ENCODE measurements at regions not wholly inside any gene's neighbourhood (a gene's known extent, or its start where the extent isn't known, plus 50 kb on each side); places are given as distances from the start of the nearest gene placed in this dataset.

- ATAC-seq, result no peak
- no peak for TF ChIP-seq SNAI2 (CRISPR knock-in tag; IDR thresholded peaks at IDR 0.05)
- no peak for TF ChIP-seq ESRRG (CRISPR knock-in tag; IDR thresholded peaks at IDR 0.05)
- TF ChIP-seq ISL1 (CRISPR knock-in tag; IDR thresholded peaks at IDR 0.05), result no peak
- TF ChIP-seq TOX (CRISPR knock-in tag; IDR thresholded peaks at IDR 0.05; ENCODE audit: borderline replicate concordance), result no peak
- no peak for TF ChIP-seq PPARA (CRISPR knock-in tag; IDR thresholded peaks at IDR 0.05; ENCODE audit: borderline replicate concordance)
- no peak for TF ChIP-seq ZNF70 (CRISPR knock-in tag; IDR thresholded peaks at IDR 0.05)
- no peak for TF ChIP-seq OSR1 (CRISPR knock-in tag; IDR thresholded peaks at IDR 0.05)
- no peak for TF ChIP-seq ZFP30 (CRISPR knock-in tag; IDR thresholded peaks at IDR 0.05)
- TF ChIP-seq TSHZ2 (CRISPR knock-in tag; IDR thresholded peaks at IDR 0.05), result no peak
- TF ChIP-seq, protein P1, sequence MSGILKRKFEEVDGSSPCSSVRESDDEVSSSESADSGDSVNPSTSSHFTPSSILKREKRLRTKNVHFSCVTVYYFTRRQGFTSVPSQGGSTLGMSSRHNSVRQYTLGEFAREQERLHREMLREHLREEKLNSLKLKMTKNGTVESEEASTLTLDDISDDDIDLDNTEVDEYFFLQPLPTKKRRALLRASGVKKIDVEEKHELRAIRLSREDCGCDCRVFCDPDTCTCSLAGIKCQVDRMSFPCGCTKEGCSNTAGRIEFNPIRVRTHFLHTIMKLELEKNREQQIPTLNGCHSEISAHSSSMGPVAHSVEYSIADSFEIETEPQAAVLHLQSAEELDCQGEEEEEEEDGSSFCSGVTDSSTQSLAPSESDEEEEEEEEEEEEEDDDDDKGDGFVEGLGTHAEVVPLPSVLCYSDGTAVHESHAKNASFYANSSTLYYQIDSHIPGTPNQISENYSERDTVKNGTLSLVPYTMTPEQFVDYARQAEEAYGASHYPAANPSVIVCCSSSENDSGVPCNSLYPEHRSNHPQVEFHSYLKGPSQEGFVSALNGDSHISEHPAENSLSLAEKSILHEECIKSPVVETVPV (CRISPR knock-in tag; IDR thresholded peaks at IDR 0.05), result no peak
- no peak for TF ChIP-seq PATZ1 (CRISPR knock-in tag; IDR thresholded peaks at IDR 0.05; ENCODE audit: borderline replicate concordance)
- no peak for TF ChIP-seq ZNF8 (CRISPR knock-in tag; IDR thresholded peaks at IDR 0.05)
- TF ChIP-seq ARNTL (CRISPR knock-in tag; IDR thresholded peaks at IDR 0.05; ENCODE audit: borderline replicate concordance, low read depth), result no peak
- no peak for TF ChIP-seq TCF4 (CRISPR knock-in tag; IDR thresholded peaks at IDR 0.05; ENCODE audit: borderline replicate concordance)
- no peak for TF ChIP-seq CREB5 (CRISPR knock-in tag; IDR thresholded peaks at IDR 0.05; ENCODE audit: low read depth)
- TF ChIP-seq GLIS3 (CRISPR knock-in tag; IDR thresholded peaks at IDR 0.05), result no peak
- no peak for TF ChIP-seq ZFP3 (CRISPR knock-in tag; IDR thresholded peaks at IDR 0.05)
Observed at GRCh38 chr11:122271745-122272144, 155.7 kb upstream of the BLID start.

GRCh38 chr11:122271137-122271536, 155.1 kb upstream of the BLID start:
- TF ChIP-seq ZNF8 (CRISPR knock-in tag; IDR thresholded peaks at IDR 0.05), result no peak
- TF ChIP-seq TSHZ2 (CRISPR knock-in tag; IDR thresholded peaks at IDR 0.05), result no peak
- no peak for TF ChIP-seq CREB5 (CRISPR knock-in tag; IDR thresholded peaks at IDR 0.05; ENCODE audit: low read depth)
- TF ChIP-seq TCF4 (CRISPR knock-in tag; IDR thresholded peaks at IDR 0.05; ENCODE audit: borderline replicate concordance), result no peak
- TF ChIP-seq, protein P2, sequence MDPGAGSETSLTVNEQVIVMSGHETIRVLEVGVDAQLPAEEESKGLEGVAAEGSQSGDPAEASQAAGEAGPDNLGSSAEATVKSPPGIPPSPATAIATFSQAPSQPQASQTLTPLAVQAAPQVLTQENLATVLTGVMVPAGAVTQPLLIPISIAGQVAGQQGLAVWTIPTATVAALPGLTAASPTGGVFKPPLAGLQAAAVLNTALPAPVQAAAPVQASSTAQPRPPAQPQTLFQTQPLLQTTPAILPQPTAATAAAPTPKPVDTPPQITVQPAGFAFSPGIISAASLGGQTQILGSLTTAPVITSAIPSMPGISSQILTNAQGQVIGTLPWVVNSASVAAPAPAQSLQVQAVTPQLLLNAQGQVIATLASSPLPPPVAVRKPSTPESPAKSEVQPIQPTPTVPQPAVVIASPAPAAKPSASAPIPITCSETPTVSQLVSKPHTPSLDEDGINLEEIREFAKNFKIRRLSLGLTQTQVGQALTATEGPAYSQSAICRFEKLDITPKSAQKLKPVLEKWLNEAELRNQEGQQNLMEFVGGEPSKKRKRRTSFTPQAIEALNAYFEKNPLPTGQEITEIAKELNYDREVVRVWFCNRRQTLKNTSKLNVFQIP (CRISPR knock-in tag; IDR thresholded peaks at IDR 0.05; ENCODE audit: borderline replicate concordance, low read depth), result no peak
- TF ChIP-seq CSDC2 (CRISPR knock-in tag; IDR thresholded peaks at IDR 0.05), result no peak
- no peak for TF ChIP-seq OSR1 (CRISPR knock-in tag; IDR thresholded peaks at IDR 0.05)
- no peak for TF ChIP-seq ZNF70 (CRISPR knock-in tag; IDR thresholded peaks at IDR 0.05)
- no peak for TF ChIP-seq PPARA (CRISPR knock-in tag; IDR thresholded peaks at IDR 0.05; ENCODE audit: borderline replicate concordance)
- TF ChIP-seq ARNTL (CRISPR knock-in tag; IDR thresholded peaks at IDR 0.05; ENCODE audit: borderline replicate concordance, low read depth), result no peak
- TF ChIP-seq ZNF565 (CRISPR knock-in tag; conservative IDR thresholded peaks at IDR 0.05; ENCODE audit: low read depth), result no peak
- TF ChIP-seq ISL1 (CRISPR knock-in tag; IDR thresholded peaks at IDR 0.05), result no peak
- TF ChIP-seq ZC3H10 (CRISPR knock-in tag; IDR thresholded peaks at IDR 0.05), result no peak
- no peak for TF ChIP-seq RARB (CRISPR knock-in tag; IDR thresholded peaks at IDR 0.05)
- TF ChIP-seq TOX (CRISPR knock-in tag; IDR thresholded peaks at IDR 0.05; ENCODE audit: borderline replicate concordance), result no peak

More at GRCh38 chr11:122271137-122271536, 155.1 kb upstream of the BLID start:
- no peak for ATAC-seq

All from SK-N-SH treated with all-trans-retinoic acid at 6 μM for 48 hours (cell line).